ENCODE measurements at regions not wholly inside any gene's neighbourhood (a gene's known extent, or its start where the extent isn't known, plus 50 kb on each side); places are given as distances from the start of the nearest gene placed in this dataset.

GRCh38 chrX:145532176-145532780 lies 285.0 kb downstream of the SPANXN1 start:
- H3K36me3 ChIP-seq (replicated peaks) = no peaks in the 10 kb centered on the region
- no peak overlapping the region for H3K27ac ChIP-seq
- H3K4me3 ChIP-seq (ENCODE audit: low read depth, low read length) = no peak overlapping the region
- DNase-seq = no peak
- H3K27me3 ChIP-seq (replicated peaks) = no peaks in the 10 kb centered on the region
- in situ Hi-C loops (cut with HindIII; ENCODE audit: low pct_ligation_motif_present, low sequenced_read_pairs) = no loop called here
- TF ChIP-seq CTCF (IDR thresholded peaks at IDR 0.05; ENCODE audit: low read depth, low read length, missing control alignments) = no peak

GRCh38 chrX:145533534-145533933 lies 284.1 kb upstream of the SLITRK2 start:
- no peak for DNase-seq
- Histone ChIP-seq H3K36me3 (replicated peaks) (no peaks in the 10 kb centered on the region), H3K27me3 (replicated peaks) (no peaks in the 10 kb centered on the region), H3K27ac (no peak overlapping the region), H3K4me3 (ENCODE audit: low read depth, low read length) (no peak overlapping the region)
- TF ChIP-seq CTCF (IDR thresholded peaks at IDR 0.05; ENCODE audit: low read depth, low read length, missing control alignments) = no peak
- in situ Hi-C loops (cut with HindIII; ENCODE audit: low pct_ligation_motif_present, low sequenced_read_pairs) = no loop called here

- in situ Hi-C loops (cut with HindIII; ENCODE audit: low pct_ligation_motif_present, low sequenced_read_pairs) = no loop called here
- Histone ChIP-seq H3K36me3 (replicated peaks) (no peaks in the 10 kb centered on the region), H3K4me3 (ENCODE audit: low read depth, low read length) (no peak overlapping the region), H3K27ac (no peak overlapping the region), H3K27me3 (replicated peaks) (no peaks in the 10 kb centered on the region)
- no peak for TF ChIP-seq CTCF (IDR thresholded peaks at IDR 0.05; ENCODE audit: low read depth, low read length, missing control alignments)
- no peak for DNase-seq
Measured at GRCh38 chrX:145549496-145549895, 268.1 kb upstream of the SLITRK2 start.

GRCh38 chrX:145552643-145553042 lies 265.0 kb upstream of the SLITRK2 start:
- no peak overlapping the region for H3K4me3 ChIP-seq (ENCODE audit: low read depth, low read length)
- H3K36me3 ChIP-seq (replicated peaks) = no peaks in the 10 kb centered on the region
- no peak for DNase-seq
- no peaks in the 10 kb centered on the region for H3K27me3 ChIP-seq (replicated peaks)
- H3K27ac ChIP-seq = no peak overlapping the region
- in situ Hi-C loops (cut with HindIII; ENCODE audit: low pct_ligation_motif_present, low sequenced_read_pairs) = no loop called here
- peak; percentile 1 for TF ChIP-seq CTCF (IDR thresholded peaks at IDR 0.05; ENCODE audit: low read depth, low read length, missing control alignments)

- Histone ChIP-seq H3K4me3 (ENCODE audit: low read depth, low read length) (no peak overlapping the region), H3K36me3 (replicated peaks) (no peaks in the 10 kb centered on the region), H3K27me3 (replicated peaks) (no peaks in the 10 kb centered on the region), H3K27ac (no peak overlapping the region)
- in situ Hi-C loops (cut with HindIII; ENCODE audit: low pct_ligation_motif_present, low sequenced_read_pairs) = no loop called here
- TF ChIP-seq CTCF (IDR thresholded peaks at IDR 0.05; ENCODE audit: low read depth, low read length, missing control alignments) = no peak
- DNase-seq = no peak
Measured at GRCh38 chrX:145553702-145554101, 263.9 kb upstream of the SLITRK2 start.

GRCh38 chrX:145563159-145563558 lies 254.5 kb upstream of the SLITRK2 start:
- Histone ChIP-seq H3K27ac (no peak overlapping the region), H3K36me3 (replicated peaks) (no peaks in the 10 kb centered on the region), H3K27me3 (replicated peaks) (no peaks in the 10 kb centered on the region), H3K4me3 (ENCODE audit: low read depth, low read length) (no peak overlapping the region)
- no peak for DNase-seq
- TF ChIP-seq CTCF (IDR thresholded peaks at IDR 0.05; ENCODE audit: low read depth, low read length, missing control alignments) = no peak
- in situ Hi-C loops (cut with HindIII; ENCODE audit: low pct_ligation_motif_present, low sequenced_read_pairs) = no loop called here
